Testis (tissue), 2 donors: ENCODE measurements at regions not wholly inside any gene's neighbourhood (a gene's known extent, or its start where the extent isn't known, plus 50 kb on each side); places are given as distances from the start of the nearest gene placed in this dataset.

Source experiments
- DNase-seq: peaks from one replicate; pipeline ENCODE4 v3.0.0-alpha.2; 2019
- H3K27ac ChIP-seq, 2 donors: fragments of 200-600 bp; sonication (generic); one replicate each; pipeline ENCODE4 v1.5.1; 2019
- H3K27me3 ChIP-seq: fragments of 200-600 bp; sonication (generic); one replicate; pipeline ENCODE4 v1.5.1; 2019
- H3K36me3 ChIP-seq: fragments of 200-600 bp; sonication (generic); one replicate; pipeline ENCODE4 v1.5.1; 2017; ENCODE audit warnings: low read depth; ENCODE audit errors: missing control alignments
- H3K4me1 ChIP-seq: fragments of 200-600 bp; sonication (generic); one replicate; pipeline ENCODE4 v1.5.1; 2019
- H3K4me3 ChIP-seq, 2 donors: fragments of 200-600 bp; sonication (generic); one replicate each; pipeline ENCODE4 v1.5.1; 2017 to 2019
- H3K9me3 ChIP-seq: fragments of 200-600 bp; sonication (generic); one replicate; pipeline ENCODE4 v1.5.1; 2017
- POLR2A ChIP-seq: fragments of 450-650 bp; IDR thresholded peaks from one replicate; pipeline ENCODE4 v1.6.1; 2017; ENCODE audit warnings: antibody characterized with exemption, mild to moderate bottlenecking, moderate library complexity
- WGBS, 2 donors: methylation state at CpG; one replicate each; pipeline ENCODE4 v1.1.5; 2018; 5-methylcytosine and 5-hydroxymethylcytosine counted together
- intact Hi-C: fragments of 100-400 bp; cut with DNase I; formaldehyde crosslinking; loops from one replicate; pipeline ENCODE4 v1.15.1; 2023; ENCODE audit warnings: low total_unique reads
- TF ChIP-seq, protein P1 (sequence below), 3 experiments: fragments of 450-650 bp in 2 of 3; fragments of 200-600 bp in 1 of 3; sonication (generic) in 1 of 3; IDR thresholded peaks; one replicate each; pipeline ENCODE4 v1.5.1; 2016 to 2019; ENCODE audit warnings: antibody characterized with exemption in 3 of 3, mild to moderate bottlenecking in 2 of 3, moderate library complexity in 1 of 3

DNA sequence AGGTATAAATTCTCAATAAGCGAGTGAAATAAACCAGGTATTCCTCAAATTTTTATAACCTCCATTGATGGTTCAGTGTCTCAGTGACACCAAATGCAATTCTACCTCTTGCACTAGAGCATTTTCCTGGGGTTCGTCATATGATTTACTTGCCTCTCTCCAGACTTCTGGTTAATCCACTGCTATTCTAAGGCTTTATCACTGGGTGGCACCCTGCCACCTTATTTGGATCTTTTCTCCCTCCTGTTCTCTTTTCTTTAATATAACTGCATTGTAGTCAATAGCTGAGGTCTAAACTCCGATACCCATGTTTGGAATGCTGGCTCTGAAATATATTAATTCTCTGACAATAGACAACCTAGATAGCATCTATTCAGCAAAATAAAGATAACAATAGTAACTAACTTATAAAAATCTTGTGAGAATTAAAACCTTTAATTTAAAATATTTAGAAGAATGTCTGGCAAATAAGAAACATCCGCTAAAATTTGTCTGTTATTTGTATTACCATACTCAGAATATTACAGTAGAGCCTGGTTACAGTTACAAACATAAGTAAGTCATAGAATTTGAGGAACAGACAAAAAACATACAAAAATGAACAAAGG, 436.4 kb downstream of the PLA2G4A start:
- no peak overlapping the region for H3K4me3 ChIP-seq
- no peaks in the 10 kb centered on the region for H3K36me3 ChIP-seq
- peak; percentile 71 for DNase-seq
- TF ChIP-seq, protein P1, sequence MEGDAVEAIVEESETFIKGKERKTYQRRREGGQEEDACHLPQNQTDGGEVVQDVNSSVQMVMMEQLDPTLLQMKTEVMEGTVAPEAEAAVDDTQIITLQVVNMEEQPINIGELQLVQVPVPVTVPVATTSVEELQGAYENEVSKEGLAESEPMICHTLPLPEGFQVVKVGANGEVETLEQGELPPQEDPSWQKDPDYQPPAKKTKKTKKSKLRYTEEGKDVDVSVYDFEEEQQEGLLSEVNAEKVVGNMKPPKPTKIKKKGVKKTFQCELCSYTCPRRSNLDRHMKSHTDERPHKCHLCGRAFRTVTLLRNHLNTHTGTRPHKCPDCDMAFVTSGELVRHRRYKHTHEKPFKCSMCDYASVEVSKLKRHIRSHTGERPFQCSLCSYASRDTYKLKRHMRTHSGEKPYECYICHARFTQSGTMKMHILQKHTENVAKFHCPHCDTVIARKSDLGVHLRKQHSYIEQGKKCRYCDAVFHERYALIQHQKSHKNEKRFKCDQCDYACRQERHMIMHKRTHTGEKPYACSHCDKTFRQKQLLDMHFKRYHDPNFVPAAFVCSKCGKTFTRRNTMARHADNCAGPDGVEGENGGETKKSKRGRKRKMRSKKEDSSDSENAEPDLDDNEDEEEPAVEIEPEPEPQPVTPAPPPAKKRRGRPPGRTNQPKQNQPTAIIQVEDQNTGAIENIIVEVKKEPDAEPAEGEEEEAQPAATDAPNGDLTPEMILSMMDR (IDR thresholded peaks at IDR 0.05), result no peak
- no peak for TF ChIP-seq POLR2A
- no peaks in the 10 kb centered on the region for H3K4me1 ChIP-seq
- no peaks in the 10 kb centered on the region for H3K9me3 ChIP-seq
- intact Hi-C loops, result no loop called here
- whole genome bisulfite sequencing, 2 donors, result 71 to 72% methylated on average over 4 of the region's 4 CpGs
- no peak overlapping the region for H3K27ac ChIP-seq
- no peaks in the 10 kb centered on the region for H3K27me3 ChIP-seq

DNA sequence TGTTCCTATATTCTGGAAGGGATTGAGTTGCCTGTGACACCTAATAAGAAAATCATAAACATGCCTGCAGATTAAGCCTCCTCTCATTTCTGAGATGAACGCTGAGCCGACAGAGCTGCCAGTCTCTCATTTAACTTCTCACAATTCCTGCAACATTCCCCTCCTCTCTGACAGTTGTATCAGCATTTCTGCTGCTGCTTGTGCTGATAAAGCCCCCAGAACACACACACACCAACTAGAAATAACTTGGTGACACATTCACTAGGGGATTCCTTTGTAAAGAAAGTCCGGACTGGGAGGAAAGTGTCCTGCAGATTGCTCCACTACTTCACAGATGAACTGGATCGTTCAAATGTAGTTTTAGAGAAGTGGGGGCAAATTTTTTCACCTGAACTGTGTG, 437.3 kb downstream of the PLA2G4A start:
- Histone ChIP-seq H3K27me3 (no peaks in the 10 kb centered on the region), H3K4me3 (no peak overlapping the region), H3K9me3 (no peaks in the 10 kb centered on the region), H3K36me3 (no peaks in the 10 kb centered on the region), H3K27ac (no peak overlapping the region), H3K4me1 (no peaks in the 10 kb centered on the region)
- TF ChIP-seq, protein P1 (IDR thresholded peaks at IDR 0.05), result no peak
- TF ChIP-seq POLR2A, result no peak
- intact Hi-C loops, result no loop called here
- no peak for DNase-seq
- 55 to 76% methylated on average over 4 of the region's 4 CpGs for WGBS, 2 donors

DNA sequence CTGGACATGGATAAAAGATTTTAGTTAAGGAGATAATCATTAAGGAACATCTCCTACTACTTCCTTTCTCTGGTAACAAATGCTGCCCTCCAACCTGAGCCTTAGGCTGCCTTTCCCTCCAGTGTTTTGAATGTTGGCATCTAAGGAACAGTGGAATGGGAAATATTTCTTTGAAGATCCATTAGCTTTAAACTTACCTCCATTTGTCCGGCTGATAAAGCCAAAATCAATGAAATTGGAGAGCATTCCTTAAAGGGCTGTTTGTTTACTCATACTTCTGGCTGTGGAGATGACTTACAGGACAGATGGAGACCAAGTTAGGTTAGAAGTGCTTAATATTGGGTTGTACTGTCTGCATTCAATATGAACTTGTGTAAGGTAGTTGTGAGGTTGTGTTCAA, 439.1 kb downstream of the PLA2G4A start:
- WGBS, 2 donors, result 82 to 89% methylated on average over 1 of the region's 1 CpG
- TF ChIP-seq, protein P1 (IDR thresholded peaks at IDR 0.05), result no peak
- no peak for TF ChIP-seq POLR2A
- Histone ChIP-seq H3K4me1 (no peaks in the 10 kb centered on the region), H3K4me3 (no peak overlapping the region), H3K9me3 (no peaks in the 10 kb centered on the region), H3K36me3 (no peaks in the 10 kb centered on the region), H3K27ac (no peak overlapping the region), H3K27me3 (no peaks in the 10 kb centered on the region)
- DNase-seq, result no peak
- intact Hi-C loops, result no loop called here

DNA sequence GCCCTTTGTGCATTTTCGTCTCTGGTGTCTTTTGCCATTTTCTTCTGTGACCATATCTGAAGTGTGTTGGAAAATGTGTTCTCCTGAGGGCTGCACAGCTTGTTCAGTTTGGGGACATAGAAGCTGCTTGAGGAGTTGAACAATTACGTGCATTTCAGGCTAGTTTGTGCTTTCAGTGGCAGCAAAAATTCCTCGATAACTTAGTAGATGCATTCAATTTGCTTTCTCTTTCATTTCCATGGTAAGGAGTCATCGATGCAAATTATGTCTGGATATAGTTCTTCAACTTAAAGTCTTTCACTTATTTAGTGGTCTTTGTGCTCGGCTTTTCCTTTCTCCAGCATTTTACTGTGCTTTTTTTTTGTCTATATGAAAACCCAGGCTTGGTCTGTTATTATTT, 441.5 kb downstream of the PLA2G4A start:
- Histone ChIP-seq H3K27me3 (no peaks in the 10 kb centered on the region), H3K36me3 (no peaks in the 10 kb centered on the region), H3K4me3 (no peak overlapping the region), H3K4me1 (no peaks in the 10 kb centered on the region), H3K27ac (no peak overlapping the region), H3K9me3 (no peaks in the 10 kb centered on the region)
- DNase-seq, result no peak
- TF ChIP-seq, protein P1 (IDR thresholded peaks at IDR 0.05), result no peak
- no peak for TF ChIP-seq POLR2A
- intact Hi-C loops, result no loop called here
- 47 to 68% methylated on average over 5 of the region's 5 CpGs for WGBS, 2 donors

DNA sequence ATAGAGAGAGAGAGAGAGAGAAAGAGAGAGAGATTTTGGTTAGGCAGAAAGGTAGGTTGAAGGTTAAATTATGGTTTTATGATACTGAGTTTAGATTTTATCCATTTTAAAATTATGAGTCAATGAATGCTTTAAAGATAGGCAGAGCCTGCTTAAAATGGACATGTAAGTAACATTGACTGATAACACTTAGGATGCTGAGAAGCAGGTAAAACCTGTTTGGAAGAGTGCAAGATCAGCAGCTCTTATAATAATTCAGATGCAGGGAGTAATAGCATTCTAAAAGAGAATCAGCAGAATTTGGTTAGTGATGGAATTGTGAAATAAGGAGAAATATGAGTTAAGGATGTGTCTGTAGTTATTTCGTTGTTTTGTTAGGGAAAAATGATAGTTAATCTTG, 446.6 kb downstream of the PLA2G4A start:
- H3K36me3 ChIP-seq, result no peaks in the 10 kb centered on the region
- no peak overlapping the region for H3K27ac ChIP-seq
- no peak for TF ChIP-seq POLR2A
- TF ChIP-seq, protein P1 (IDR thresholded peaks at IDR 0.05), result no peak
- H3K4me3 ChIP-seq, result no peak overlapping the region
- DNase-seq, result no peak
- intact Hi-C loops, result no loop called here
- H3K9me3 ChIP-seq, result no peaks in the 10 kb centered on the region
- 68 to 86% methylated on average over 1 of the region's 1 CpG for WGBS, 2 donors
- H3K27me3 ChIP-seq, result no peaks in the 10 kb centered on the region
- H3K4me1 ChIP-seq, result no peaks in the 10 kb centered on the region
